GM20000 (cell line): ENCODE measurements at regions not wholly inside any gene's neighbourhood (a gene's known extent, or its start where the extent isn't known, plus 50 kb on each side); places are given as distances from the start of the nearest gene placed in this dataset.

Source experiments
- DNase-seq: peaks from one replicate; pipeline ENCODE4 v3.0.0; 2012; ENCODE audit warnings: low spot score
- TF ChIP-seq, protein P1 (sequence below): IDR thresholded peaks from 2 replicates; pipeline ENCODE4 v1.5.1; 2012; ENCODE audit warnings: mild to moderate bottlenecking, control low read depth; ENCODE audit errors: extremely low read depth, missing control alignments

DNA sequence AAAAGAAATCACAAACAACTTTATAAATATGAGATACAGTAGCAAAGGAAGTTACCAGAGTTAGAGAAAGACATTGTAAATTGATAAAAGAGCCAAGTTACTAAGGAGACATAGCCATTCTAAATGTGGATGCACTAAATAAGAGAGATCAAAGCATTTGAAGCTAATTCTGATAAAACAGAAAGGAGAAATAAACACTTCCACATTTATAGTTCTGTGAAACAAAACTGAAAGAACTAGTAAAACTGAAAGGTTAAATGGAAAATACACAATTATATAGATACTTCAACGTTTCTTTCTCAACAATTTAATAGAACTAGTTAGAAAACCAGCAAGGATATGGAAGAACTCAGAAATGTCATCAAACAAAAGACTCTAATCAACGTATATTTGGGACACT lies 309.0 kb upstream of the CDH2 start:
- no peak for DNase-seq
- TF ChIP-seq, protein P1, sequence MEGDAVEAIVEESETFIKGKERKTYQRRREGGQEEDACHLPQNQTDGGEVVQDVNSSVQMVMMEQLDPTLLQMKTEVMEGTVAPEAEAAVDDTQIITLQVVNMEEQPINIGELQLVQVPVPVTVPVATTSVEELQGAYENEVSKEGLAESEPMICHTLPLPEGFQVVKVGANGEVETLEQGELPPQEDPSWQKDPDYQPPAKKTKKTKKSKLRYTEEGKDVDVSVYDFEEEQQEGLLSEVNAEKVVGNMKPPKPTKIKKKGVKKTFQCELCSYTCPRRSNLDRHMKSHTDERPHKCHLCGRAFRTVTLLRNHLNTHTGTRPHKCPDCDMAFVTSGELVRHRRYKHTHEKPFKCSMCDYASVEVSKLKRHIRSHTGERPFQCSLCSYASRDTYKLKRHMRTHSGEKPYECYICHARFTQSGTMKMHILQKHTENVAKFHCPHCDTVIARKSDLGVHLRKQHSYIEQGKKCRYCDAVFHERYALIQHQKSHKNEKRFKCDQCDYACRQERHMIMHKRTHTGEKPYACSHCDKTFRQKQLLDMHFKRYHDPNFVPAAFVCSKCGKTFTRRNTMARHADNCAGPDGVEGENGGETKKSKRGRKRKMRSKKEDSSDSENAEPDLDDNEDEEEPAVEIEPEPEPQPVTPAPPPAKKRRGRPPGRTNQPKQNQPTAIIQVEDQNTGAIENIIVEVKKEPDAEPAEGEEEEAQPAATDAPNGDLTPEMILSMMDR, result no peak

DNA sequence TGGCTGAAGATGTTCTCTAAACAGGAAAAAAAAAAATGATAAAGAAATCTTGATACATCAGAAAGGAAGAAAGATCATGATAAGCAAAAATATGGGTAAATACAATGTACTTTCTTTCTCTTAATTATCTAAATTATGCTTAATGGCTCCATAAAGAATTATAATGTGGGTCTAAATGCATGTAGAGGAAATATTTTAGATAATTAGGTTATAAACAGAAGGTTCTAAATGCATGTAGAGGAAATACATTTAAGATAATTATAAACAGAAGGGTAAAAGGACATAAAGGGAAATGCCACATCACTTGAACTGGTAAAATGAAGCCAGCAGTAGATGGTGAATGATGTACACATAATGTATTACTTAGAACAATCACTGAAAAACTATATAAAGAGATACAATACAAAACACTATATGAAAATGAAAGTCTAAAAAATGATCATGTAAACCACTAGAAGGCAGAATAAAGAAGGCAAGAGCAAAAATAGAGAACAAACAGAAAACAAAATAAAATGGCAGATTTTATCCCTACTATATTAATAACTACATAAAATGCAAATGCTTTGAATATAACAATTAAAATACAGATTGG lies 308.4 kb upstream of the CDH2 start:
- TF ChIP-seq, protein P1, result no peak
- DNase-seq, result no peak

DNA sequence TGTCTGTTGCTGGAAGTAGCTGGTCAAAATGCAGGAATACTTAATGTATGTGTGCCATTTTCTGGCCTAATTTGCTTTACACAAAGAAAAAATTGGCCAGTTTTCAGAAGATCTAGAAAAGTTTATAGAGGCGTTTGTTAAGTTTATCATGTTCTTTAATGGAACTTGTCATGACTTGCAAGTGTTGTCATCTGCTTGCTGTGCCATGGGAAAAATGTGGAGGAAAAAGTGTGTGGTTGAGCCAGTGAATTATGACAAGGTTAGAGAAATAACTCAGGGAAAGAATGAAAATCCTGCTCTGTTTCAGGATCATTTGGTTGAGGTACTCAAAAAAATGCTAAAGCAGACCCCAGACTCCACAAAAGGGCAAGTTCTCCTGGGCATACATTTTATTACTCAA lies 301.6 kb upstream of the CDH2 start:
- DNase-seq, result no peak
- TF ChIP-seq, protein P1, result no peak

- TF ChIP-seq, protein P1, result no peak
- no peak for DNase-seq
These were observed 299.4 kb upstream of the CDH2 start for GRCh38 chr18:28476302-28476701.

- TF ChIP-seq, protein P1, result no peak
- no peak for DNase-seq
These were observed 293.0 kb upstream of the CDH2 start for GRCh38 chr18:28469946-28470345.

- TF ChIP-seq, protein P1, result no peak
These were observed 292.0 kb upstream of the CDH2 start for GRCh38 chr18:28468901-28469300.

GRCh38 chr18:28466204-28466603 lies 289.3 kb upstream of the CDH2 start:
- TF ChIP-seq, protein P1, result no peak

More at GRCh38 chr18:28468901-28469300, 292.0 kb upstream of the CDH2 start:
- no peak for DNase-seq

More at GRCh38 chr18:28466204-28466603, 289.3 kb upstream of the CDH2 start:
- DNase-seq, result no peak
